ENCODE measurements at regions not wholly inside any gene's neighbourhood (a gene's known extent, or its start where the extent isn't known, plus 50 kb on each side); places are given as distances from the start of the nearest gene placed in this dataset.

GRCh38 chr17:72587156-72587555 lies 466.3 kb downstream of the SOX9 start:
- intact Hi-C loops (cut with micrococcal nuclease): no loop called here
- ATAC-seq (no peak), DNase-seq (no peak)

- intact Hi-C loops (cut with micrococcal nuclease): no loop called here
- ATAC-seq (no peak), DNase-seq (no peak)
Measured at GRCh38 chr17:72587773-72588511, 467.1 kb downstream of the SOX9 start.

GRCh38 chr17:72588561-72588960 lies 467.7 kb downstream of the SOX9 start:
- DNase-seq: no peak
- no peak for ATAC-seq
- intact Hi-C loops (cut with micrococcal nuclease): no loop called here

GRCh38 chr17:72588961-72589360 lies 468.1 kb downstream of the SOX9 start:
- intact Hi-C loops (cut with micrococcal nuclease): no loop called here
- DNase-seq (no peak), ATAC-seq (no peak)

GRCh38 chr17:72590382-72590781 lies 469.6 kb downstream of the SOX9 start:
- no peak for ATAC-seq
- intact Hi-C loops (cut with micrococcal nuclease): no loop called here
- DNase-seq: no peak

- DNase-seq (no peak), ATAC-seq (no peak)
- intact Hi-C loops (cut with micrococcal nuclease): no loop called here
Measured at GRCh38 chr17:72590882-72591281, 470.1 kb downstream of the SOX9 start.

GRCh38 chr17:72591289-72592241 lies 470.7 kb downstream of the SOX9 start:
- intact Hi-C loops (cut with micrococcal nuclease): no loop called here
- DNase-seq: peak; percentile 29
- ATAC-seq: peak; percentile 51

- DNase-seq (peak; percentile 77), ATAC-seq (peak; percentile 98)
- intact Hi-C loops (cut with micrococcal nuclease): no loop called here
Measured at GRCh38 chr17:72592242-72592966, 471.6 kb downstream of the SOX9 start.

GRCh38 chr17:72592967-72593325 lies 472.1 kb downstream of the SOX9 start:
- DNase-seq (no peak), ATAC-seq (no peak)
- intact Hi-C loops (cut with micrococcal nuclease): no loop called here

GRCh38 chr17:72594248-72594647 lies 473.4 kb downstream of the SOX9 start:
- ATAC-seq: no peak
- no peak for DNase-seq
- intact Hi-C loops (cut with micrococcal nuclease): no loop called here
